GM12891 (cell line): ENCODE measurements at regions not wholly inside any gene's neighbourhood (a gene's known extent, or its start where the extent isn't known, plus 50 kb on each side); places are given as distances from the start of the nearest gene placed in this dataset.

Experiments
- PAX5 ChIP-seq: IDR thresholded peaks from 2 replicates; pipeline ENCODE4 v1.6.1; 2011; ENCODE audit warnings: low read length, moderate library complexity, mild to moderate bottlenecking; ENCODE audit not compliant: insufficient read depth, severe bottlenecking
- POLR2A ChIP-seq: IDR thresholded peaks from 2 replicates; pipeline ENCODE4 v1.6.1; 2011; ENCODE audit warnings: low read depth, low read length, control low read depth
- POLR2AphosphoS5 ChIP-seq: IDR thresholded peaks from 2 replicates; pipeline ENCODE4 v1.6.1; 2011; ENCODE audit warnings: low read depth, low read length, control low read depth
- SPI1 ChIP-seq: IDR thresholded peaks from 2 replicates; pipeline ENCODE4 v1.6.1; 2011; ENCODE audit warnings: low read depth, low read length, control low read depth
- TAF1 ChIP-seq: IDR thresholded peaks from 2 replicates; pipeline ENCODE4 v1.6.1; 2011; ENCODE audit warnings: low read depth, low read length, control low read depth

- TF ChIP-seq POLR2AphosphoS5, result no peak
- TF ChIP-seq POLR2A, result no peak
- TF ChIP-seq TAF1, result no peak
- TF ChIP-seq SPI1, result no peak
- no peak for TF ChIP-seq PAX5
Observed at GRCh38 chr13:82136880-82137279, 1745.4 kb downstream of the SLITRK1 start.
